ENCODE measurements at regions not wholly inside any gene's neighbourhood (a gene's known extent, or its start where the extent isn't known, plus 50 kb on each side); places are given as distances from the start of the nearest gene placed in this dataset.

GRCh38 chr13:99058527-99059495 lies 80.9 kb upstream of the DOCK9 start:
- in situ Hi-C loops (cut with MboI; ENCODE audit: low sequenced_read_pairs) (no loop called here), dilution Hi-C loops (cut with HindIII; ENCODE audit: low sequenced_read_pairs, unreplicated experiment) (no loop called here), intact Hi-C loops (cut with micrococcal nuclease) (no loop called here)
- Histone ChIP-seq H3K18ac (ENCODE audit: low read depth, low read length) (no peak overlapping the region), H4K8ac (ENCODE audit: low read depth in 2 of 2, low read length in 2 of 2) (no peak overlapping the region), H3K56ac (ENCODE audit: extremely low read depth, insufficient read depth, low read length) (no peak overlapping the region), H3K14ac (replicated peaks; ENCODE audit: low read depth, low read length) (no peak overlapping the region), H3K79me1 (ENCODE audit: low read depth in 1 of 2, low read length in 2 of 2) (peaks cover 0 to 36% of the 10 kb centered on the region in 2 experiments; a peak in 3 of 4 replicates), H3K36me3 (ENCODE audit: control insufficient read depth, insufficient read depth, low read length) (no peaks in the 10 kb centered on the region), H3K4ac (ENCODE audit: low read depth, low read length) (no peak overlapping the region), H2AK5ac (ENCODE audit: low read depth, low read length) (no peak overlapping the region; the same call in 1 of the 2 replicates), H3K4me3 (ENCODE audit: insufficient read depth, low read depth, low read length) (no peak overlapping the region), H2AFZ (replicated peaks; ENCODE audit: low read length, poor library complexity) (no peak overlapping the region), H3K4me2 (ENCODE audit: low read depth, low read length) (no peak overlapping the region), H3K27me3 (ENCODE audit: control insufficient read depth, insufficient read depth, low read length) (no peaks in the 10 kb centered on the region), H2BK120ac (ENCODE audit: low read depth, low read length) (no peak overlapping the region), H2AK9ac (replicated peaks; ENCODE audit: low read depth, low read length, poor library complexity) (no peak overlapping the region), H3K9ac (ENCODE audit: low read depth, low read length) (no peak overlapping the region), H3K23ac (ENCODE audit: low read depth, low read length) (no peak overlapping the region), H3K27ac (ENCODE audit: insufficient read depth, low read length) (no peak overlapping the region), H3K9me1 (ENCODE audit: insufficient read depth, low read length) (peaks cover 6% of the 10 kb centered on the region), H3K4me1 (ENCODE audit: control insufficient read depth, insufficient read depth, low read length) (peaks cover 7% of the 10 kb centered on the region; the same call in 1 of the 2 replicates), H3K9me3 (ENCODE audit: control insufficient read depth, insufficient read depth, low read length) (no peaks in the 10 kb centered on the region), H4K5ac (ENCODE audit: low read depth, low read length) (no peak overlapping the region), H4K20me1 (ENCODE audit: insufficient read depth, low read length) (no peaks in the 10 kb centered on the region), H2BK5ac (ENCODE audit: low read depth, low read length, poor library complexity, severe bottlenecking) (no peak overlapping the region), H4K91ac (ENCODE audit: insufficient read depth, low read depth, low read length) (no peak overlapping the region), H2BK20ac (ENCODE audit: low read depth, low read length) (no peak overlapping the region), H2BK15ac (ENCODE audit: low read depth, low read length) (no peak overlapping the region)
- ATAC-seq (ENCODE audit: low read depth) = no peak
- no peak for DNase-seq
- no TSS peak for BruUV-seq (replicated peaks)
- POLR2A ChIA-PET (ENCODE audit: unreplicated experiment) = no interaction called here
- CTCF ChIA-PET = no interaction called here
- TF ChIP-seq BHLHE40 (IDR thresholded peaks at IDR 0.05; ENCODE audit: low read depth, low read length) (no peak), MAZ (IDR thresholded peaks at IDR 0.05; ENCODE audit: borderline replicate concordance, low read depth, low read length) (no peak), CTCF (conservative IDR thresholded peaks at IDR 0.05; ENCODE audit: low read depth, low read length) (no peak), ELK1 (IDR thresholded peaks at IDR 0.05; ENCODE audit: borderline replicate concordance, low read depth, low read length) (no peak), SMC3 (IDR thresholded peaks at IDR 0.05; ENCODE audit: low read depth, low read length) (no peak)
- WGBS, 2 experiments (ENCODE audit: extremely low coverage in 2 of 2, insufficient read length in 1 of 2) = 88% methylated on average over 4 of the region's 8 CpGs; no CpG with 5 or more reads in 1 of the 2 experiments
